ENCODE measurements at regions not wholly inside any gene's neighbourhood (a gene's known extent, or its start where the extent isn't known, plus 50 kb on each side); places are given as distances from the start of the nearest gene placed in this dataset.

GRCh38 chr10:56586461-56586891, 225.4 kb upstream of the ZWINT start:
- Histone ChIP-seq H3K9me3 (ENCODE audit: control extremely low read depth in 1 of 3, control insufficient read depth in 2 of 3, insufficient read depth in 1 of 3, low read length in 2 of 3) (no peaks in the 10 kb centered on the region), H2AFZ (ENCODE audit: insufficient read depth, low read depth, low read length, poor library complexity, severe bottlenecking) (no peak overlapping the region), H3K27me3 (replicated peaks in 1 of 4; ENCODE audit: control extremely low read depth in 1 of 4, control insufficient read depth in 3 of 4, insufficient read depth in 4 of 4, low read length in 3 of 4) (no peaks in the 10 kb centered on the region), H3K36me3 (replicated peaks in 1 of 2; ENCODE audit: control extremely low read depth in 1 of 2, control insufficient read depth in 1 of 2, extremely low read depth in 1 of 2, insufficient read depth in 2 of 2, low read length in 1 of 2) (no peaks in the 10 kb centered on the region), H3K27ac (ENCODE audit: low read length in 2 of 2) (no peak overlapping the region), H4K20me1 (ENCODE audit: control insufficient read depth, insufficient read depth, low read length, poor library complexity, severe bottlenecking) (no peaks in the 10 kb centered on the region), H3K4me3 (ENCODE audit: control extremely low read depth in 1 of 5, extremely low read depth in 1 of 5, insufficient read depth in 1 of 5, low read depth in 2 of 5, low read length in 4 of 5) (no peak overlapping the region), H3K79me2 (ENCODE audit: control insufficient read depth, insufficient read depth, low read length) (no peaks in the 10 kb centered on the region), H3K4me1 (ENCODE audit: control insufficient read depth in 2 of 2, insufficient read depth in 2 of 2, low read length in 2 of 2) (no peaks in the 10 kb centered on the region), H3K4me2 (replicated peaks; ENCODE audit: low read depth, low read length, poor library complexity, severe bottlenecking) (no peak overlapping the region), H3K9ac (ENCODE audit: low read length) (no peak overlapping the region)
- H3K27ac Mint-ChIP-seq, result no peak overlapping the region
- intact Hi-C loops (cut with micrococcal nuclease), result no loop called here
- no peak overlapping the region for H3K4me3 Mint-ChIP-seq
- WGBS (ENCODE audit: insufficient coverage), result 82% methylated on average over 12 of the region's 12 CpGs
- H3K9me3 Mint-ChIP-seq (ENCODE audit: insufficient read depth), result no peaks in the 10 kb centered on the region
- POLR2A ChIA-PET, result no interaction called here
- TF ChIP-seq EZH2 (IDR thresholded peaks at IDR 0.05; ENCODE audit: borderline replicate concordance, insufficient read depth, low read depth, low read length, poor library complexity, severe bottlenecking) (no peak), CTCF (IDR thresholded peaks at IDR 0.05) (no peak)
- CTCF ChIA-PET, result no interaction called here
- H3K4me1 Mint-ChIP-seq, result no peaks in the 10 kb centered on the region
- H3K27me3 Mint-ChIP-seq, result no peaks in the 10 kb centered on the region
- ATAC-seq (ENCODE audit: low read depth), result no peak
- DNase-seq, result no peak

GRCh38 chr10:56585447-56586171, 224.6 kb upstream of the ZWINT start:
- ATAC-seq (ENCODE audit: low read depth), result no peak
- Mint-ChIP-seq H3K27ac (no peak overlapping the region), H3K4me3 (no peak overlapping the region), H3K9me3 (ENCODE audit: insufficient read depth) (no peaks in the 10 kb centered on the region), H3K27me3 (no peaks in the 10 kb centered on the region), H3K4me1 (no peaks in the 10 kb centered on the region)
- ChIA-PET POLR2A (no interaction called here), CTCF (no interaction called here)
- Histone ChIP-seq H4K20me1 (ENCODE audit: control insufficient read depth, insufficient read depth, low read length, poor library complexity, severe bottlenecking) (no peaks in the 10 kb centered on the region), H3K79me2 (ENCODE audit: control insufficient read depth, insufficient read depth, low read length) (no peaks in the 10 kb centered on the region), H3K9me3 (ENCODE audit: control extremely low read depth in 1 of 3, control insufficient read depth in 2 of 3, insufficient read depth in 1 of 3, low read length in 2 of 3) (no peaks in the 10 kb centered on the region), H3K27me3 (replicated peaks in 1 of 4; ENCODE audit: control extremely low read depth in 1 of 4, control insufficient read depth in 3 of 4, insufficient read depth in 4 of 4, low read length in 3 of 4) (no peaks in the 10 kb centered on the region), H3K4me3 (ENCODE audit: control extremely low read depth in 1 of 5, extremely low read depth in 1 of 5, insufficient read depth in 1 of 5, low read depth in 2 of 5, low read length in 4 of 5) (no peak overlapping the region), H2AFZ (ENCODE audit: insufficient read depth, low read depth, low read length, poor library complexity, severe bottlenecking) (no peak overlapping the region), H3K4me2 (replicated peaks; ENCODE audit: low read depth, low read length, poor library complexity, severe bottlenecking) (no peak overlapping the region), H3K27ac (ENCODE audit: low read length in 2 of 2) (no peak overlapping the region), H3K9ac (ENCODE audit: low read length) (no peak overlapping the region), H3K36me3 (replicated peaks in 1 of 2; ENCODE audit: control extremely low read depth in 1 of 2, control insufficient read depth in 1 of 2, extremely low read depth in 1 of 2, insufficient read depth in 2 of 2, low read length in 1 of 2) (no peaks in the 10 kb centered on the region), H3K4me1 (ENCODE audit: control insufficient read depth in 2 of 2, insufficient read depth in 2 of 2, low read length in 2 of 2) (no peaks in the 10 kb centered on the region)
- 85% methylated on average over 2 of the region's 4 CpGs for WGBS (ENCODE audit: insufficient coverage)
- no peak for DNase-seq
- intact Hi-C loops (cut with micrococcal nuclease), result no loop called here
- no peak for TF ChIP-seq CTCF (IDR thresholded peaks at IDR 0.05)
